GM03348 (cell line): ENCODE measurements at regions not wholly inside any gene's neighbourhood (a gene's known extent, or its start where the extent isn't known, plus 50 kb on each side); places are given as distances from the start of the nearest gene placed in this dataset.

Experiments used
- DNase-seq: peaks from one replicate; pipeline ENCODE4 v3.0.0; 2012; ENCODE audit warnings: low spot score

DNA sequence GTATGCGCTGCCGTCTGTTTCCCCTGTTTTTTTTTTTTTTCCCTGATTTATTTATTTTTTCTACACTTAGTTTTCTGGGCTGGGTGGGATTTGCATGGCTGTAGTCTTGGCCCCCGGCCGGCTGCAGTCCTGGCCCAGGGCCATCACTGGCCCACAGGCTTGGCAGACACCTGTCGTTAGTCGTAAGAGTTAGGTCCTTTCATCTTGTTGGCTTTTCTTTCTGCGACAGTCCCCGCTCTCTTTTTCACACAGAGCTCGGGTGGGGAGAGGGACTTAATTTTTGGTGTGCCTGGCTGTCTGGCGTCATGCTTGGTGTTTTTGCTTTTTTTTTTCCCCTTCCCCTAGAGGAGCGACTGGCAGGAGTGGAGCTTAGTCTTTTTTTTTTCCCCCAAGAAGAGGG lies 183.4 kb downstream of the KLF13 start:
- no peak for DNase-seq

DNA sequence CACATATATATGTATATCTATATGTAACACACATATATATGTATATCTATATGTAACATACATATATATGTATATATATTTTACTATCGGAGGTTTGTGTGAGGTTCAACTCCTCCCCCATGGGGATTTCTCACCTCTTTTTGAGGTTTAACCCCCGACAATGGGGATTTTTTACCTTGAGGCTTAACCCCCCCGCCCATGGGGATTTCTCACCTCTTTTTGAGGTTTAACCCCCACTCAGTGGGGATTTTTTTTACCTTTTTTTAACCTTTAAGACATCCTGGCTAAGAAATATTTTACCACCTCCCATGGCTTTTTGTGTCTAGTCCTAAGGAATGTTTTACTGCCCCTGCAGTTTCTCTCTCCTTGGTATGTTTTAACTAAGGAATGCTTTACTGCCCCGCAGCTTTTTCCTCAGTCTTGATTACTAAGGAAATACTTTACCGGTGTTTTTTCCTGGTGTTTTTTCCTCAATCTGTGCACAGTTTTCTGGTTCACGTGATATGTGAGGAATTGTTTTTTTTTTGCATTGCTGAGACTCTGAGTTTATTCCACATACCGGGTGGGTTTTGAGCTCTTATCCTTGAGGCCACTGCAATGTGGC lies 185.2 kb downstream of the KLF13 start:
- DNase-seq = no peak

DNA sequence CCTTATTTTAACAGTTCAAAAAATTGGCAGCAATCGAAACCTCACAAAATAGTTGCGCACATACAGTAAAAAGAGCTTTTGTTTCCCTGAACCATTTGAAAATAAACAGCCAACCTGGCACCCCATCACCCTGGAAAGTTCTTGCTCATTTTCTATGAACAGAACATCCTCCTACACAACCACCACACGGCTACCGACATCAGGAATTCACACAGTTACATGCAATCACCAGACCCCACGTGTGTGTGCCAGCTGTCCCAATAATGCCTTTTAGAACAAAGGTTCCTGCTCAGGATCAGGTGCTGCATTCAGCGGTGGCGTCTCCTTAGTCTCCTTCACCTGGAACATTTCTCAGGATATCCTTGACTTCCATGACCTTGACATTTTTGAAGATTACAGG lies 186.5 kb downstream of the KLF13 start:
- no peak for DNase-seq

DNA sequence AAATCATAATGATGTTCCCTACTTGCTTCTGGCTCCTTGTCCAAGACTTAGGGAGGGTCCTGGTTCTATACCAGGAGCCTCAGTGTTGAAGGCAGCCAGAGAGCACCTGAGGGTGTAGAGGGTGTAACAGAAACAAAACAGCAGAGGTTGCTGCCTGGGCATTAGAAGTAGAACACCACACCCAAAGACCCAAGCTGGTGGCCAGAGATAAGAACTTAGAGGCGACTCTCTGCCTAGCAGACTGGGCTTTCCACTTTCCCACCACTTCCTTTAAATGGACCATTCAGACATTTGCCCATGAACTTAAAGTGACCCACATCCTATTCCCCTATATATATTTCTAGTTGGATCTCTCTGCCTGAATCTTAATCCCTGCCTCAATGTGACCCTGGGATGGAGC lies 189.8 kb downstream of the KLF13 start:
- DNase-seq = no peak

DNA sequence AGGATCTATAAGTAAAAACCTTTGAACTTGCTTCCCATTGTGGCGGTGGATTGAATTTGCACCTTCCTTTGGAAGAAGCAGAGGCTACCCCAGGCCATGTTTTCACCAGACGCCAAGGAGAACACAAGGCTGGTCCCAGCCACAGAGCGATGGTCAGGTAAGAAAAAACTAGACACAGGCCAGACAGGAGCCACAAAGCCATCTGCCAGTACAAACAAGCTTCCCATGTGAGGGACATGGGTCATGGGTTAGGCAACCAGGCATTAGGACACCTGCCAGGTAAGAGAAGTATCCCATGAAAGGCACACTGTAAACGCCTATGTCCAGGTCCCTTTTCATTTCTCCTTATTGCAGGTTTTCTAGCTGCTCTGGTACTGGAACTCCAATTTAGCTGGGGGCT lies 190.2 kb downstream of the KLF13 start:
- DNase-seq = no peak

DNA sequence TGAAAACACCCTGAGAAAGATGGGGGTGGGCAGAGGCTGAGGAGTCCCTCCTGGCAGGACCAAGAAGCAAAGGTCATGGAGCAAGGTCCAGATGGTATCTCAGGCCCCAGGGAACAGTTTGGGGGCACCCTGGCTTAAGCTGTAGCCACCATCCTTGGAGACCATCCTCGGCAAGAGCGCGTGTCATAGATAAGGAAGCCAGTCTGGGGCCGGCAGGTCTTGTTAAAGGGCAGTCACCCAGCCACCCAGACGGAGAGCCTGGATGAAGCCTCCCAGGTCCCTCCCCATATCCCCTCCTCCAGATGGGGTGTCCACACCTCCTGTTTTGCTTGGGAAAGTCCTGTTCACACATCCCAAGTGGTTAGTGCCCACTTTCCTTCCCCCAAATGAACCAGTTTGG lies 191.1 kb downstream of the KLF13 start:
- DNase-seq = no peak

DNA sequence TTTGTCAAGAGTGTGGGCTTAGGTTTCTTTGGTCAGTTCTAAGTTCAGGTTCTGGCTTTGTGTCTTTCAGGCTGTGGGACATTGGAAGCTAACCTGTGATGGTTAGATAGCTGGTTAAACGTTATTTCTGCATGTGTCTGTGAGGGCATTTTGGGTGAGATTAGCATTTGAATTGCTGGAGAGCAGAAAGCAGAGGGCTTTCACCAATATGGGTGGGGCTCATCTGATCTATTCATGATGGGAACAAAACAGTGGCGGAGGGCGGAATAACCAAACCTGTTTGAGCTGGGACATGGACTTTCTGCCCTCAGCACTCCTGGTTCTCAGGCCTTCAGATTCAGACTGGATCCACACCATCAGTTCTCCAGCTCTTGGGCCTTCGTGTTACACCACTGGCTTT lies 195.4 kb downstream of the KLF13 start:
- no peak for DNase-seq

DNA sequence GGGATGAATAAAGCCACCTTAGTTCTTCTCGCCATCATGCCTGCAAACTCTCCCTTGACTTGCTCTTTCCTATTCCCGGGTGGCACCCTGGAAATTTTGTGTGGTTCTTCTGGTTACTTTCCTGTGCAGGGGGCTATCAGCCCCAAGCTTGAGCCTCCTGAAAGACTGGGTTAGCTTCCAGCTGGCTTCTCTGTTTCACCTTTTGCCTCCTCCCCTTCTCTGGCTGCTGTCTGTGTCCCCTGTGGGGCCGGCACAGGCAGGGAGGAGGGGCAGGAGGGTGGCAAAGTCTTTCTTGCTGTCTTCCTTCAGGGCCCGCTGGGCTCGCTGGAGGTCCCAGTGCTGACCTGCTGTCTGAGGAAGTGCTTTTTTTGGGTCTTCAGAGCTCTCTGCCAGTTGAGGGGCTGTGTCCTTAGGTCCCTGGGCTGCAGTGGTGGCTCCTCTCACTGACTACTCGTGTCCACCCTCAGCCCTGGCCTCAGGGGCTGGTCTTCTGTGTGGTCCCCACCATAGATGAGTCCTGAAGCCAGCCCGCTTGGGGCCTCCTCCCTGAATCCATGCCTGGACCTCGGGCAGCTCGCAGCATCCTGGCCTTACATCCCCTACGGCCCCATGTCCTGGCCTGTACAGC lies 196.5 kb downstream of the KLF13 start:
- DNase-seq = no peak

DNA sequence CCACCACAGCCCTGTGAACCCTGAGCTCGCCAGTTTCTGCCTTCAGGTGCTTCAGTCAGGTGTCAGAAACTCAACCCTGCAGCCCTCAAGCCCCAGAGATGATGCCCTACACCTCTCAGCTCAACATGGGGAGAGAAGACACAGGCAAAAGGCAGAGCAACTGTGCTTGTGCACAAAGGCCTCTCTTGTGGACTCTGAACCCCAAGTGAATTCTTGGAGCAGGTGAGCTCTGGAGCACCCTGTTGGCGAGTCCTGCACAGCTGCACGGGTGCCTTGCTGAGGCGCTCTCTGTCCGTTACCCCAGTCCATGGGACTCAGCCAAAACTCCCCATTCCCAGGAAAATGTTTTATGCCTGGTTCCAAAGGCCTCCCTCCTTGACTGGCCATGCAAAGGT lies 197.0 kb downstream of the KLF13 start:
- DNase-seq = no peak

DNA sequence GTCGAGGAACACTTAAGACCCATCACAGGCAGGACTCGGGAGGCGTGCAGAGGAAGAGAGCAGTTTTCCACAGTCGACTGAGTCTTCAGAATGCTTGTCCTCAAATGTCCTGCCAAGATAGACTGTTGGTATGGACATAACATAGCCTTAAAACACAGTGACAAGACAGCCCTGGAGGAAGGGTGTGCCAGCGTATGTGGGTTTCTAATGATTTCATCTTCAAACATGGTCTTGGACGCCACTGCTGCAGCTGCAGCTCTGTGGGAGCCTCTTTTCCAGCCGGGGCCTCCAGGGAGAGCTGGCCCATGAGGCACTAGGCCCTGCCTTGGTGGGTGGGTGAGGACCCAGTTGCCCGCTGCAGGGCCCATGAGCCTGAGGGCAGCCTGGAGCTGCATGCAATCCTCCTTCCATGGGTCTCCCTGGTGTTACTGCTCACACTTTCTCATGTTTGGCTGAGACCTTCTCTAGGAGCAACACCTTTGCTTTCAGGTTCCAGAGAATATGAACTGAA lies 198.6 kb downstream of the KLF13 start:
- no peak for DNase-seq

DNA sequence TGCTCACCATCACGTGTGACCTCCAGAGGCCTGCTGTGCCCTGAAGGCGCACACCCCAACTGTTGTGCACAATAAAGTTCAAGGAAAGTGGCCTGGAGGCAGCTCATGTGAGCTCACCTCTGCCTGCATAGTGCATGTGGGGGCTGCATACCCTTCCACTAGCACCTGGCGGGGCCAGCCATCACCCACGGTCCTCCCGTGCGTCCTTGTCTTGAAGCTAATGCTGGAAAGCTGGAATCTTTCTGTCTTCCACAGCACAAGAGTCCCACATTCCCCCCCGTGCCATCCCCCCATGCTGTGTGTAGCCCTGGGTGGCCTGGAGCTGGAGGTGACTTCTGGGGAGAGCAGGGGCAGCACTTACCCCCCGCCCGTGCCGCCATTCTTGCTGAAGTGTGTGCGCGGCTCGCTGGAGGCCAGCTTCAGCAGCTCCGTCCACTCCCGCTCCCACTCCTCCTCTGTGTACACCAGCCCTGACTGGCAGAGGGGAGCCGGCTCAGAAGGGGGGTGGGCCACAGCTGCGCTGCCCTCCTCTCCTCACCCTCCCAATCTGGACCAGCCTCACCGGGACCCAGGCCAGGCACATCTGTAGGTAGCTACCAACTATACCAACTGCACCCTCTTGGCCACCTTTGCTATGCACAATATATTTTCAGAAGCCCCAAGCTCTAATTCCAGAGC lies 199.5 kb downstream of the KLF13 start:
- no peak for DNase-seq

DNA sequence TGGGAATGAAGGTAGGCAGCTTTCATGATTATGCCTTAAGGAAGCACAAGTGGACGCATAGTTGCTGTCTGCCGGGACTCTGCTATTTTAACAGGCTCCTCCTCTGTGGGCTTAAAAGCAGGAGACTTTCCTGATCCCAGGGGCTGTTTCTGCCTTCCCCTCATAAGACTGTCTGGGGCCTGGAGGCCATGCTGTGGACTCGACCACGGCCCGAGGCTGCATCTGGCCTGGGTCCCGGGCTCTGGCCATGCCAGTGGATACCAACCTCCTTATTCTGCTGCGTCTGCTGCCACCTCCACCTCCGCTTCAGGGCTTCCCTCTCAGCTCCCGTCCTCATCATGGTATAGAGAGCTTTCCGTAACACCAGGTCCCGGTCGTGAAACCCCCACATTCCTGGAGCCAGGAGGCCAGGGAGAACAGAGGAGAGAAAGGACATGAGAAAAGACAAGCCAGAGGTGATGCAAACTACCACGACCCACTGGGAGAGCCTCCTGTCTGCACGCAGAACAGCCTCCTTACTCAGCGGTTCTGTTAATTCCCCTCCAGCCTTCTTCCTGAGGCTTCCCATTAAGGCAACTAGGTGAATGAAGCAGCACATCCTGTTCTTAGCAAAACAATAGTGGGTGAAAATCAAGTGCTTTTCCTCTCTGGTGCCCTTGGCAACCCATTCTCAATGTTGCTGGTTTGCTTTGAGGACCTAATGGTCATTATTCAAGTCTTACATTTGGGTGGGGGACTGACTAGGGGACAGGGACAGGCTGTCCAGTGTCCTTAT lies 200.5 kb downstream of the KLF13 start:
- DNase-seq = no peak

DNA sequence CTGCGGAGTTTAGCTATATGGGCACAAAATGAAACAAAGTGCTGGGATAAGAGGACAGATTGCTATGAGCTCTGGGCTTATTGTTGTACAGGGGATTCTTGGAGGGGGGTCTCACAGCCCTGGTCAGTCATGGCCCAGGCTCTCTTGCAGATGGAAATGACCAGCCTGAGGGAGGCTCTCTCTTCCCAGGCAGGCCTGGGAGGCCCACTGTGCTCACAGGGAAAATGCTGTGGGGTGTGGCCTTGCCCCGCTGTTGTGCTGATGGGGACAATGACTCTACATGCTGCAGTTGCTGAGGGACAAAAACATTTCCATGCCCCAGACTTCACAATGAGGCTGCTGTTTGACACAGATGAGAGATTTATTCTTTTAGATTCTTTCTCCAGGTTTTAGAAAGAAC lies 202.2 kb downstream of the KLF13 start:
- DNase-seq = no peak

DNA sequence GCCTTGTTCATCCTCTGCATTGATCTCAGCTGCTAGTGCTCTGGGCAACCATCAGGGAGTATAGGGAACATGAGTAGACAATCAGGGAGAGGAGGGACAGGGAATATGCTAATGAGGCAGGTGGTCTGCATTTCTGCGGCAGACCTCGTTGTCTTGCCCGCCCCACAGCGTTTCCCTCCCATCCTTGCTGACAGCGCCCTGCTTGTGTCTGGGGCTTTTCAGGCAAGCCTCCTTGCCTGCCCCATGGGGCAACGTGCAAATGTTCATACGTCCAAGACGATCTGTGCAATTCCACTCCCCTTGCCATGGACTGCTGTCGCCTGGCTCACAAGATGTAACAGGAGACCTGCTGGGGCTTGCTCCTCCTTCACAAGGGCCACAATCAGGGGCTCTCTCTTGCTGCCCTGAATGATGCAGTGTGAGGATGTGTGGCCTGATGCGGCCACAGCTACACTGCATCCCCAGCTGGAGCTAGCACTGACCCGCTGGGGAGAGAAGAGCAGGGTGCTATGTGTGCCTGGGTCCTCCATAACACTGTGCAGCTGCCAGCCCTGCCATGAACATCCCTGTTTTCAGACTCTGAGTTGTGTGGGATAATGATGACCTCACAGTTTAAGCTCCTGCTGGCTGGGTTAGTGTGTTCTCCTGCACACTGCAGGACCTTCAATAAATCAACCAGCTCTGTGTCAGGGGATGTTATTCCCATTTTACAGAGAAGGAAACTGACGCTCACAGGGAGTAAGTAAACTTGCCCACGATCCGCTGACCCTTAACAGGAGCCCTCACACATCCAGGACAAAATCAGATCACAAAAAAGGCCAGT lies 211.3 kb downstream of the KLF13 start:
- DNase-seq = no peak

DNA sequence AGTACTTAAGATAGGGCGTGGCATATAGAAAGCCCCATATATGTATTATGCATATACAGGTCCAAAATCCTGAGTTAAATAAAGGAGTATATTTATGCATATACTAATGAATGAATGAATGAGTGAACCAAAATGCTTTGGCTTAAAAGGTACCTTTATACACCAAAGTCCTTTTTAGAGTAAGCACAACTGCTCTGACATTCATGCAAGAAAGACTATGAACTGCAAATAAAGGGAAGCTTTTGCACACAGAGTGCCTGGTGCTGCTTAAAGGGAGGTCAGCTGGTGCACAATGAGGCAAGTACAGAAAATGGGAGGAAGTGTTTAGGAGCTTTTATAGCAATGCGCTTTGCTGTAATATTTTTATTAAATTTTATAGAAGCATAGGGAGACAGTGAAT lies 214.0 kb downstream of the KLF13 start:
- DNase-seq = no peak

DNA sequence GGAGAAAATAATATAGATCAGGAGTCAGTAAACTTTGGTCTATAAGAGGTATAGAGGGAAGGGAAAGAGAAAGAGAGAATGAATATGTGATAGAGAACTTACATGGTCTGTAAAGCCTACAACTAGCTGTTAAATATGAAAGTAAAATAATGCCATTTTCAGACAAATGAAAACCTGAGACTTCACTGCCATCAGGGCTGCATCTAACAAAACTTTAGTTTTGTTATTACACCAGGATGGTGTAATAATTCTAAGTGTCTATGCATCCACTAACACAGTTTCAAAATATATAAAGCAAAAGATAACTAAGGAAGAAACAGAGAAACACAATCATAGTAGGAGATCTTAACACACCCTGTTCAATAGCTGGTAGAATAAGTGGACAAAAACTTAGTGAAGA lies 217.7 kb downstream of the KLF13 start:
- DNase-seq = no peak

DNA sequence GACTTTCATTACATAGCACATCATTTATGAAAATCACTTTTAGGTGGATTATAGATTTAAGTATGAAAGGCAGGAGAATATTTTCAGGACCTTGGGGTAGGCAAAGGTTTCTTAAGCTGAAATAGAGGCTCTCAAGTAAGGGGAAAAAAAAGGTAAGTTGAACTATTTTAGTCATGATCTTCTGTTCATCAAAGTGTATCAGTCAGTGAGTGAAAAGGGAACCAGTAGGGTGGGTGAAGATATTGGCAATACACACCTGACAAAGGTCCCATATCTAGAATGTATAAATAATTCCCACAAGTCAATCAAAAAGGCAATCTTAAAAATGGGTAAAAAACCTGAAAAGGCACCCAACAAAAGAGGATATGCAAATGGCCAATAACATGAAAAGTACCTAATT lies 218.6 kb downstream of the KLF13 start:
- DNase-seq = no peak

DNA sequence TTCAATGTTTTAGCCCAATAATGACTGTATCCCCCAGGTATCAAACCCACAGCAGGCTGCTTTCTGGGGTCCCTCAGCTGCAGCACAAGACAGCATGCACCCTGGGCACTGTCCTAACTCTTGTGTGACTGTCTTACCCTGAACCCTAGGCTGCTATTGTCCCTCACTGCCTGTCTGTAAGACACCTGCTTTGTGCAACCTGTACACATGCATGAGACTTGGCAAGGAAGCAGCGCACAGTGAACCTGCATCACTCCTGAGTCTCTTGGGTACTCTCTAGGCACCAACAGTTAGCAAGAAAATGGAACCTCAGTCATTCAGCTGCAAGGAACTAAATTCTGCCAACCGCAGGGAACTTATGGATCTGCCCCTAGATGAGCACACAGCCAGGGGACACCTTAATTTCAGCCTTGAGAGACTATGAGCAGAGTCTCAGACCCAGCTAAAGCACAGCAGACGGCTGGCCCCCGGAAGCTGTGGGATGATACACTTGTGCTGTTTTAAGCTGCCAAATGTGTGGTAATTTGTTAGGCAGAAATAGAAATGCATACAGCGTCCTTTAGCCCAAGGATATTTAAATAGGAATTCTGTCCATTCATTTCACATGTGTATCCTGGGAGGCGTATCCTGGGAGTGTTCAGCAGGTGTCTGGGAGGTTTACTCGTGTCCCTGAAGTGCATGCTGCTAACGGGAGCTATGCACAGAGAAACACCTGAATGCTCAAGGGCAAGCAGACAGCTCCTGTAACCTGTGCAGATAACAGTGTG lies 223.8 kb downstream of the KLF13 start:
- no peak for DNase-seq

DNA sequence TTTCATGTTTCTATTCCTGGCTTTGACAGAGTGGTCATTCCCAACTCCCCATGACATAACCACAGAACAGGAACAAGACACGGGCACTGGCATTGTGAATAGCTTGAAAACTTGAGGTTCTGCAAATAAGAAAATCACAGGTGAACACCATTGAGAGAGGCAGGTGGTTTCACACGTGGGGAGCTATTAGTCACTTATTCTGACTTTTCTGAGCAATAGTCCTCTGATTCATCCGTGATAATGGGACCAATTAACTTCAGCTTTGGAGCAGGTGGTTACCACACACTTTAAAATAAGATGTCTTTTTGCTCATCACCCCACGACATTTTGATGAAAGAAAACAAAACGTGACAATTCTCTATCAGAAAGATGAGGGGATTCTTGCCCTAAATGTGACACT lies 224.7 kb downstream of the KLF13 start:
- no peak for DNase-seq

DNA sequence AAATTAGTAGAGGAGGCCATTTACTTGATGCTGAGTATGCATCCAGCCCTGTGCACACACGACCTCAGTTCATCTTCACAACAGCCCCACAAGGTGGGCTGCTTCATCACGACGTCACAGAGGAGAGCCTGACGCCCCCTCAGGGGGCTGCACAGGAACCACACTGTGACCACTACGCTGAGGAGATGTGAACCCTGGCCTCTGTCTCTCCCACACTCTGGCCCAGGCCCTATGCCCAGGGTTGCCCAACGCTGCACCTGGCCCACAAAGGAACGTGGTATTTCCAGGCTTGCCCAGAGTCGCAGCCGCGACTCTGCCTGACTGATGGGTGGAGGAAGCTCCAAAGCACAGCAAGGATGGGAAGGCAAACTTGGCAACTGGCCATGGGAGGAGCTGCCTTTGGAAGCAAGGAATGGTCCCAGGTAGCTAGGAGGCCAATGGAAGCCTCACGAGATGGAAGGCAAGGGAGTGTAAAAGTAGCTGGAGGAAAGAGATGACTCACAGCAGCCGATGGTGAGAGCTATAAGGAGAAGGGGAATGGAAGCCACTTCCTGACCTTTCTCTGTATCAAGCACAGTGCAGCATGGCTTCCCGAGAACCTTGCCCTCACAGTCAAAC lies 226.0 kb downstream of the KLF13 start:
- DNase-seq = no peak

DNA sequence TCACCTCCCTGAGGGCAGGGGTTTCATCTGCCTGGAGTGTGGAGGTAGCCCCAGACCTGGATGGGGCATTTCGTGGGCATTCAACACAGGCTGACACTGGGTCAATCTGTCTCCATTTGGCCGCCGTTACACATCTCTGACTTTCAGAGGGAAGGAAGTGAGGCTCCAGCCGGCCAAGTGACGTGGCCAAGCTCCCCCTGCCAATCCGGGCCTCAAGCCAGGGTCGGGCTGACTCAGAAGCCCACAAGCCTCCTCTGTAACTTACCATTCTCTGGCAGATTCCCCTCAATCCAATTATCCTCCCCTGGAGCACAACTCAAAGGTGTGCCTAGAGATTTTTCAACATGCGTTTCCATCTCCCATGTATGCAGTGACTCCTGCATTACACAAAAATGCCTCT lies 227.6 kb downstream of the KLF13 start:
- peak; percentile 92 for DNase-seq
